ENCODE measurements at regions not wholly inside any gene's neighbourhood (a gene's known extent, or its start where the extent isn't known, plus 50 kb on each side); places are given as distances from the start of the nearest gene placed in this dataset.

GRCh38 chr4:19497705-19498104, 754.0 kb upstream of the SLIT2 start:
- no peak overlapping the region for H3K4me3 Mint-ChIP-seq
- peaks cover 3% of the 10 kb centered on the region in 2 experiments; a peak in 2 of 4 replicates for H3K4me1 Mint-ChIP-seq
- no peak overlapping the region for H2BK12ac ChIP-seq (ENCODE audit: insufficient read length, low read depth, low read length)
- no peak overlapping the region for H3K14ac ChIP-seq (ENCODE audit: insufficient read depth, low read length)
- TF ChIP-seq, protein P1, sequence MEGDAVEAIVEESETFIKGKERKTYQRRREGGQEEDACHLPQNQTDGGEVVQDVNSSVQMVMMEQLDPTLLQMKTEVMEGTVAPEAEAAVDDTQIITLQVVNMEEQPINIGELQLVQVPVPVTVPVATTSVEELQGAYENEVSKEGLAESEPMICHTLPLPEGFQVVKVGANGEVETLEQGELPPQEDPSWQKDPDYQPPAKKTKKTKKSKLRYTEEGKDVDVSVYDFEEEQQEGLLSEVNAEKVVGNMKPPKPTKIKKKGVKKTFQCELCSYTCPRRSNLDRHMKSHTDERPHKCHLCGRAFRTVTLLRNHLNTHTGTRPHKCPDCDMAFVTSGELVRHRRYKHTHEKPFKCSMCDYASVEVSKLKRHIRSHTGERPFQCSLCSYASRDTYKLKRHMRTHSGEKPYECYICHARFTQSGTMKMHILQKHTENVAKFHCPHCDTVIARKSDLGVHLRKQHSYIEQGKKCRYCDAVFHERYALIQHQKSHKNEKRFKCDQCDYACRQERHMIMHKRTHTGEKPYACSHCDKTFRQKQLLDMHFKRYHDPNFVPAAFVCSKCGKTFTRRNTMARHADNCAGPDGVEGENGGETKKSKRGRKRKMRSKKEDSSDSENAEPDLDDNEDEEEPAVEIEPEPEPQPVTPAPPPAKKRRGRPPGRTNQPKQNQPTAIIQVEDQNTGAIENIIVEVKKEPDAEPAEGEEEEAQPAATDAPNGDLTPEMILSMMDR (conservative IDR thresholded peaks at IDR 0.05), result no peak
- no peak overlapping the region for H3K27ac ChIP-seq (ENCODE audit: insufficient read length, low read depth, low read length)
- no peak overlapping the region for H4K5ac ChIP-seq (ENCODE audit: insufficient read length, low read depth, low read length)
- no peak overlapping the region for H3K23ac ChIP-seq (ENCODE audit: insufficient read length, low read depth, low read length)
- H3K27me3 ChIP-seq (ENCODE audit: insufficient read depth, low read length), result no peaks in the 10 kb centered on the region
- DNase-seq, result no peak
- H3K9me3 ChIP-seq (ENCODE audit: control insufficient read depth, low read depth, low read length), result no peaks in the 10 kb centered on the region
- no peak overlapping the region for H2AFZ ChIP-seq (ENCODE audit: low read length)
- H2BK15ac ChIP-seq (ENCODE audit: low read depth, low read length), result no peak overlapping the region
- no peaks in the 10 kb centered on the region for H3K36me3 Mint-ChIP-seq (ENCODE audit: insufficient read depth in 1 of 3, low read depth in 3 of 3)
- no peak overlapping the region for H2BK120ac ChIP-seq (ENCODE audit: low read depth, low read length, poor library complexity, severe bottlenecking)
- no peak overlapping the region for H2BK5ac ChIP-seq (ENCODE audit: insufficient read length, low read length)
- H3K4me2 ChIP-seq (ENCODE audit: insufficient read depth, insufficient read length, low read length), result no peak overlapping the region
- no peak overlapping the region for H3K27ac Mint-ChIP-seq
- no peaks in the 10 kb centered on the region for H3K9me3 Mint-ChIP-seq
- H3K79me2 ChIP-seq (ENCODE audit: insufficient read depth, low read length), result no peaks in the 10 kb centered on the region
- no peaks in the 10 kb centered on the region for H3K27me3 Mint-ChIP-seq (ENCODE audit: low read depth)
- no peak overlapping the region for H2AK5ac ChIP-seq (ENCODE audit: insufficient read length, low read length)
- H4K20me1 ChIP-seq (ENCODE audit: control insufficient read depth, insufficient read depth, insufficient read length), result no peaks in the 10 kb centered on the region
- H3K18ac ChIP-seq (ENCODE audit: insufficient read length, low read depth, low read length), result no peak overlapping the region
- H3K4ac ChIP-seq (ENCODE audit: low read depth, low read length), result no peak overlapping the region
- no peak overlapping the region for H3T11ph ChIP-seq (ENCODE audit: low read length)
- no peak overlapping the region for H2BK20ac ChIP-seq (ENCODE audit: low read depth, low read length, poor library complexity, severe bottlenecking)
- no peaks in the 10 kb centered on the region for H3K23me2 ChIP-seq (ENCODE audit: insufficient read length, low read depth, low read length, poor library complexity, severe bottlenecking)
- H3K56ac ChIP-seq (ENCODE audit: insufficient read length, low read depth, low read length), result no peak overlapping the region
- no peak overlapping the region for H4K91ac ChIP-seq (ENCODE audit: insufficient read length, low read depth, low read length)
- H3K9ac ChIP-seq (ENCODE audit: extremely low read depth, insufficient read length, low read length), result no peak overlapping the region
- H4K8ac ChIP-seq (replicated peaks; ENCODE audit: insufficient read length, low read depth, low read length), result no peak overlapping the region
- no peaks in the 10 kb centered on the region for H3K79me1 ChIP-seq (ENCODE audit: insufficient read depth, low read depth, low read length, poor library complexity, severe bottlenecking)
- no peaks in the 10 kb centered on the region for H3K4me1 ChIP-seq (ENCODE audit: insufficient read depth, low read length)
